ENCODE measurements at regions not wholly inside any gene's neighbourhood (a gene's known extent, or its start where the extent isn't known, plus 50 kb on each side); places are given as distances from the start of the nearest gene placed in this dataset.

DNA sequence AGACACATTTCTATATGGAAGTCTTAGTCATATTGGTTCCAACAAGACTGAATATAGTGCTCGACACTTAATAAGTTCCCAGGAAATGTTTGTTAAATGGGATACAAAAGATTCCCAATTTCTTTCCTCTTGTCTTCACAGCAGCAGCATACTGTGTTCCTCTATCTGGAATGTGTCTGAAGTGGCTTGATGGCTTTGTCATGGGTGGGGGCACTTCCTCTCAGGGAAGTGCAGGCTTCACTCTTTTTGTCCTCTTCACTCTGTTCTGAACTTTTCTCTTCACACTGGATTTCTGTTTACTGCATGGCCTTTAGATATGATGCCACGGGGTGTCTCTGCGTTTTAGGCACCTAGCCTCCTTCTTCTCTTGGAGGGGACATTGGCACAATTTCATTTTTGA, 127.7 kb upstream of the C9orf72 start:
- Histone ChIP-seq H3K9me3 (ENCODE audit: control insufficient read depth, insufficient read depth, low read depth, low read length) (no peaks in the 10 kb centered on the region), H3K36me3 (ENCODE audit: control insufficient read depth in 2 of 2, insufficient read depth in 1 of 2, low read length in 2 of 2) (no peaks in the 10 kb centered on the region), H3K4me3 (ENCODE audit: low read depth, low read length) (no peak overlapping the region), H3K27ac (ENCODE audit: extremely low read depth, low read depth, low read length) (no peak overlapping the region), H3K4me1 (ENCODE audit: control insufficient read depth, insufficient read depth, low read length) (no peaks in the 10 kb centered on the region)
- CTCF ChIA-PET = no interaction called here
- TF ChIP-seq ZNF701 (tag by site-specific recombination; IDR thresholded peaks at IDR 0.05) (no peak), SETDB1 (IDR thresholded peaks at IDR 0.05; ENCODE audit: insufficient read length, low read length) (no peak), YY2 (tag by site-specific recombination; IDR thresholded peaks at IDR 0.05) (no peak), KLF16 (tag by site-specific recombination; IDR thresholded peaks at IDR 0.05) (no peak), HOXD13 (CRISPR knock-in tag; IDR thresholded peaks at IDR 0.05; ENCODE audit: borderline replicate concordance) (no peak), ZNF654 (tag by site-specific recombination; IDR thresholded peaks at IDR 0.05; ENCODE audit: low read depth) (no peak), ZNF202 (tag by site-specific recombination; IDR thresholded peaks at IDR 0.05; ENCODE audit: borderline replicate concordance) (no peak), ZNF2 (tag by site-specific recombination; IDR thresholded peaks at IDR 0.05) (no peak), ZNF621 (tag by site-specific recombination; IDR thresholded peaks at IDR 0.05) (no peak), GLI4 (tag by site-specific recombination; IDR thresholded peaks at IDR 0.05) (no peak), ZNF555 (tag by site-specific recombination; conservative IDR thresholded peaks at IDR 0.05) (no peak), ZNF791 (tag by site-specific recombination; IDR thresholded peaks at IDR 0.05) (no peak)
- TF ChIP-seq, protein P1, sequence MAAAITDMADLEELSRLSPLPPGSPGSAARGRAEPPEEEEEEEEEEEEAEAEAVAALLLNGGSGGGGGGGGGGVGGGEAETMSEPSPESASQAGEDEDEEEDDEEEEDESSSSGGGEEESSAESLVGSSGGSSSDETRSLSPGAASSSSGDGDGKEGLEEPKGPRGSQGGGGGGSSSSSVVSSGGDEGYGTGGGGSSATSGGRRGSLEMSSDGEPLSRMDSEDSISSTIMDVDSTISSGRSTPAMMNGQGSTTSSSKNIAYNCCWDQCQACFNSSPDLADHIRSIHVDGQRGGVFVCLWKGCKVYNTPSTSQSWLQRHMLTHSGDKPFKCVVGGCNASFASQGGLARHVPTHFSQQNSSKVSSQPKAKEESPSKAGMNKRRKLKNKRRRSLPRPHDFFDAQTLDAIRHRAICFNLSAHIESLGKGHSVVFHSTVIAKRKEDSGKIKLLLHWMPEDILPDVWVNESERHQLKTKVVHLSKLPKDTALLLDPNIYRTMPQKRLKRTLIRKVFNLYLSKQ (tag by site-specific recombination; IDR thresholded peaks at IDR 0.05; ENCODE audit: borderline replicate concordance) = no peak
- TF ChIP-seq, protein P2, sequence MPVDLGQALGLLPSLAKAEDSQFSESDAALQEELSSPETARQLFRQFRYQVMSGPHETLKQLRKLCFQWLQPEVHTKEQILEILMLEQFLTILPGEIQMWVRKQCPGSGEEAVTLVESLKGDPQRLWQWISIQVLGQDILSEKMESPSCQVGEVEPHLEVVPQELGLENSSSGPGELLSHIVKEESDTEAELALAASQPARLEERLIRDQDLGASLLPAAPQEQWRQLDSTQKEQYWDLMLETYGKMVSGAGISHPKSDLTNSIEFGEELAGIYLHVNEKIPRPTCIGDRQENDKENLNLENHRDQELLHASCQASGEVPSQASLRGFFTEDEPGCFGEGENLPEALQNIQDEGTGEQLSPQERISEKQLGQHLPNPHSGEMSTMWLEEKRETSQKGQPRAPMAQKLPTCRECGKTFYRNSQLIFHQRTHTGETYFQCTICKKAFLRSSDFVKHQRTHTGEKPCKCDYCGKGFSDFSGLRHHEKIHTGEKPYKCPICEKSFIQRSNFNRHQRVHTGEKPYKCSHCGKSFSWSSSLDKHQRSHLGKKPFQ (tag by site-specific recombination; IDR thresholded peaks at IDR 0.05) = no peak
- TF ChIP-seq, protein P3, sequence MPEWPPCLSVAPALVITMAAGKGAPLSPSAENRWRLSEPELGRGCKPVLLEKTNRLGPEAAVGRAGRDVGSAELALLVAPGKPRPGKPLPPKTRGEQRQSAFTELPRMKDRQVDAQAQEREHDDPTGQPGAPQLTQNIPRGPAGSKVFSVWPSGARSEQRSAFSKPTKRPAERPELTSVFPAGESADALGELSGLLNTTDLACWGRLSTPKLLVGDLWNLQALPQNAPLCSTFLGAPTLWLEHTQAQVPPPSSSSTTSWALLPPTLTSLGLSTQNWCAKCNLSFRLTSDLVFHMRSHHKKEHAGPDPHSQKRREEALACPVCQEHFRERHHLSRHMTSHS (tag by site-specific recombination; IDR thresholded peaks at IDR 0.05) = no peak
- POLR2A ChIA-PET = no interaction called here

DNA sequence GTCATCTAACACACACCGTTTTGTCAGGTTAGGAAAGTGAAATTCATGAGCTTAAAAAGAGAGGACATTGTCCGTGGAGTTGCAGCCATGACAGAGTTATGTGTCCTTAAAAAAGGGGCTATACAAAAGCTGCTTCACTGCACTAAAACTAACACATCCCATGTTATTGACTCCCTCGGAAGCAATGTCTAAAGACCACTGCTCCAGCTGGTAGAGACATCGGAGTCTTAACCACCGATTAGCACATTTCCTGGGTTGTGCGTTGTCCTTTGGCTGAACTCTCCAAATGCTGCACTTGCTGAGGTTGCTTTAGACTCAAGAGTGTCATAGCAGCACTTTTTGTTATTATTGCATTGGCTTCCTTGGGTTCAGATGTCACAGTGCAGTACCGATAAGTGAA, 128.3 kb upstream of the C9orf72 start:
- H3K9me3 ChIP-seq (ENCODE audit: control insufficient read depth, insufficient read depth, low read depth, low read length) = no peaks in the 10 kb centered on the region
- ChIA-PET CTCF (no interaction called here), POLR2A (no interaction called here)
- TF ChIP-seq ZNF174 (tag by site-specific recombination; IDR thresholded peaks at IDR 0.05) = no peak
- no peak for TF ChIP-seq KLF1 (tag by site-specific recombination; IDR thresholded peaks at IDR 0.05)
- no peak for TF ChIP-seq ZNF140 (tag by site-specific recombination; IDR thresholded peaks at IDR 0.05)
- TF ChIP-seq ZEB2 (tag by site-specific recombination; IDR thresholded peaks at IDR 0.05) = no peak
- no peak for TF ChIP-seq ZNF658 (tag by site-specific recombination; IDR thresholded peaks at IDR 0.05)
- TF ChIP-seq ZNF324 (tag by site-specific recombination; IDR thresholded peaks at IDR 0.05) = no peak
- no peak for TF ChIP-seq ZNF138 (tag by site-specific recombination; IDR thresholded peaks at IDR 0.05; ENCODE audit: borderline replicate concordance)
- no peak for TF ChIP-seq ZNF791 (tag by site-specific recombination; IDR thresholded peaks at IDR 0.05)
- no peak for TF ChIP-seq ZNF629 (tag by site-specific recombination; IDR thresholded peaks at IDR 0.05)
- TF ChIP-seq, protein P4, sequence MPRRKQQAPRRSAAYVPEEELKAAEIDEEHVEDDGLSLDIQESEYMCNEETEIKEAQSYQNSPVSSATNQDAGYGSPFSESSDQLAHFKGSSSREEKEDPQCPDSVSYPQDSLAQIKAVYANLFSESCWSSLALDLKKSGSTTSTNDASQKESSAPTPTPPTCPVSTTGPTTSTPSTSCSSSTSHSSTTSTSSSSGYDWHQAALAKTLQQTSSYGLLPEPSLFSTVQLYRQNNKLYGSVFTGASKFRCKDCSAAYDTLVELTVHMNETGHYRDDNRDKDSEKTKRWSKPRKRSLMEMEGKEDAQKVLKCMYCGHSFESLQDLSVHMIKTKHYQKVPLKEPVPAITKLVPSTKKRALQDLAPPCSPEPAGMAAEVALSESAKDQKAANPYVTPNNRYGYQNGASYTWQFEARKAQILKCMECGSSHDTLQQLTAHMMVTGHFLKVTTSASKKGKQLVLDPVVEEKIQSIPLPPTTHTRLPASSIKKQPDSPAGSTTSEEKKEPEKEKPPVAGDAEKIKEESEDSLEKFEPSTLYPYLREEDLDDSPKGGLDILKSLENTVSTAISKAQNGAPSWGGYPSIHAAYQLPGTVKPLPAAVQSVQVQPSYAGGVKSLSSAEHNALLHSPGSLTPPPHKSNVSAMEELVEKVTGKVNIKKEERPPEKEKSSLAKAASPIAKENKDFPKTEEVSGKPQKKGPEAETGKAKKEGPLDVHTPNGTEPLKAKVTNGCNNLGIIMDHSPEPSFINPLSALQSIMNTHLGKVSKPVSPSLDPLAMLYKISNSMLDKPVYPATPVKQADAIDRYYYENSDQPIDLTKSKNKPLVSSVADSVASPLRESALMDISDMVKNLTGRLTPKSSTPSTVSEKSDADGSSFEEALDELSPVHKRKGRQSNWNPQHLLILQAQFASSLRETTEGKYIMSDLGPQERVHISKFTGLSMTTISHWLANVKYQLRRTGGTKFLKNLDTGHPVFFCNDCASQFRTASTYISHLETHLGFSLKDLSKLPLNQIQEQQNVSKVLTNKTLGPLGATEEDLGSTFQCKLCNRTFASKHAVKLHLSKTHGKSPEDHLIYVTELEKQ (tag by site-specific recombination; IDR thresholded peaks at IDR 0.05; ENCODE audit: borderline replicate concordance) = no peak
- TF ChIP-seq ZNF529 (tag by site-specific recombination; IDR thresholded peaks at IDR 0.05; ENCODE audit: insufficient replicate concordance) = no peak
- no peak for TF ChIP-seq ZFHX2 (tag by site-specific recombination; conservative IDR thresholded peaks at IDR 0.05)
- TF ChIP-seq, protein P5, sequence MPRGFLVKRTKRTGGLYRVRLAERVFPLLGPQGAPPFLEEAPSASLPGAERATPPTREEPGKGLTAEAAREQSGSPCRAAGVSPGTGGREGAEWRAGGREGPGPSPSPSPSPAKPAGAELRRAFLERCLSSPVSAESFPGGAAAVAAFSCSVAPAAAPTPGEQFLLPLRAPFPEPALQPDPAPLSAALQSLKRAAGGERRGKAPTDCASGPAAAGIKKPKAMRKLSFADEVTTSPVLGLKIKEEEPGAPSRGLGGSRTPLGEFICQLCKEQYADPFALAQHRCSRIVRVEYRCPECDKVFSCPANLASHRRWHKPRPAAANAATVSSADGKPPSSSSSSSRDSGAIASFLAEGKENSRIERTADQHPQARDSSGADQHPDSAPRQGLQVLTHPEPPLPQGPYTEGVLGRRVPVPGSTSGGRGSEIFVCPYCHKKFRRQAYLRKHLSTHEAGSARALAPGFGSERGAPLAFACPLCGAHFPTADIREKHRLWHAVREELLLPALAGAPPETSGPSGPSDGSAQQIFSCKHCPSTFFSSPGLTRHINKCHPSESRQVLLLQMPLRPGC (tag by site-specific recombination; IDR thresholded peaks at IDR 0.05) = no peak
- TF ChIP-seq ZNF792 (tag by site-specific recombination; IDR thresholded peaks at IDR 0.05) = no peak
- no peak for TF ChIP-seq MYNN (tag by site-specific recombination; IDR thresholded peaks at IDR 0.05; ENCODE audit: borderline replicate concordance)
- TF ChIP-seq ZNF654 (tag by site-specific recombination; IDR thresholded peaks at IDR 0.05; ENCODE audit: low read depth) = no peak
- H3K4me3 ChIP-seq (ENCODE audit: low read depth, low read length) = no peak overlapping the region
- H3K4me1 ChIP-seq (ENCODE audit: control insufficient read depth, insufficient read depth, low read length) = no peaks in the 10 kb centered on the region
- no peaks in the 10 kb centered on the region for H3K36me3 ChIP-seq (ENCODE audit: control insufficient read depth in 2 of 2, insufficient read depth in 1 of 2, low read length in 2 of 2)
- no peak overlapping the region for H3K27ac ChIP-seq (ENCODE audit: extremely low read depth, low read depth, low read length)

Measured in HEK293 (cell line).